ENCODE measurements at regions not wholly inside any gene's neighbourhood (a gene's known extent, or its start where the extent isn't known, plus 50 kb on each side); places are given as distances from the start of the nearest gene placed in this dataset.

DNA sequence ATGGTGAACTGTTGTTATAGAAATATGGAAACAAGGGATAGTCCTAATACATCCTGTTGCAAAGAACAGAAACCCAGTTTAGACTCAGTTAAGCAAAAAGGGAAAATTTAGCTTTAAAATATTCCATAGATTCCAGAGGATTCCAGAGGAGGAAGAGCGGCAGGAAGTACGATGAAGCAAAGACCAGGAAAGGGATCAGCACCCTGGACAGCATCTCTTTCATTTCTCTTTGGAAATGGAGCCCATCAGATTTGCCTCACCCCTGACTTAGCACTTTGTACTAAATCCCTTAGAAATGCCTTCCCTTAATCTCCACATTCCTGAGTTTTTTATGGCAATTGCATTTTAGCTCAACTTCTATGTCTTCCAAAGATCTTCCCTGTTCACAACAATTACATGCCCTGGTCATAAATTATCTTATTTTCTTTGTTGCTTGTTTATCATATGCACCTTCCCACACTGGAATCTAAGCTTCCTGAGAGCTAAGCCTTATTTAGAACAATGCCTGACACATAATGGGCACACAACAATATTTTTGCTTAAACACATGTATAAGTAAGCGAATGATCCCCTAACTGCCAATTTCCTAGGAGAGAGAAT lies 150.0 kb upstream of the RBFOX1 start:
- DNase-seq, result no peak

- no peak for DNase-seq
Measured at GRCh38 chr16:7177875-7178274, 154.8 kb upstream of the RBFOX1 start.

GRCh38 chr16:7171151-7171550 lies 161.5 kb upstream of the RBFOX1 start:
- DNase-seq, result no peak

GRCh38 chr16:7167626-7168025 lies 165.0 kb upstream of the RBFOX1 start:
- no peak for DNase-seq

- DNase-seq, result no peak
Measured at GRCh38 chr16:7161891-7162290, 170.8 kb upstream of the RBFOX1 start.

DNA sequence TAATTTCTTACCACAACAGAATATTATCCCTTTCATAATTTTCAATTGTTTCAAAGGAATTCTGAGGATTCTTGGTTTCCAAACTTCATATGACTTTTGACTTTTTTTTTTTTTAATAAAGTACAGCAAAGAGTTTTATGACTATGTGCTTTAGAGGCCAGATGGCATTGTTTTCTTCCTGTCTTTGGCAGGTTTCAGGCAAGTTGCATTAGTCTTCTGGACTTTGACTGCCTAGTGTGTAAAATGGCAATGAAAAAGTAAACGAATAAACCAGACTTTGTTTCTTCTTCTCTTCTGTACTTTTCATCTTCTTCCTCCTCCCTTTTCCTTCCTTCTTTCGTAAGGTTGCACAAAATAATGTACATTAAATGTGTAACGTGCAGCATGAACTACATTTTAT lies 172.6 kb upstream of the RBFOX1 start:
- DNase-seq, result no peak

- DNase-seq, result no peak
Measured at GRCh38 chr16:7158481-7158880, 174.2 kb upstream of the RBFOX1 start.

- no peak for DNase-seq
Measured at GRCh38 chr16:7150230-7150629, 182.4 kb upstream of the RBFOX1 start.

DNA sequence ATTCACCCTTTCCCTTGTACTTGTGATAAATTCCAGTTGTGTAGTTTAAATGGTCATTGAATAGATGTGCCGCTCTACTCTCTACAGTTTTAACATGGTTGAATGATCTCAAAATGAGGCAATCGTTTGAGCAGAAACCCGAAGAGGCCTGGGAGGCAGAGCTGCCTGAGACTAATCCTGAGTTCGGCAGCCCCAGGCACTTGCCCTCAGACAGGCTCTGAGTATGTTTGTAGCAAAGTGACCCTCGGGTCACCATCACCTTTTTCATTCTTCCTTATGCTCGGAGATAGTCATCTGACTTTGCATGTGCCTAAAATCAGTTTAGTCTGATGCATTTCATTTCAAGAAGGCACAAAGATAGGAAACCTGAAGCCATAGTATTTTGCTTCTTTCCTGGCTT lies 184.0 kb upstream of the RBFOX1 start:
- no peak for DNase-seq

GRCh38 chr16:7140899-7141298 lies 191.7 kb upstream of the RBFOX1 start:
- DNase-seq, result no peak

DNA sequence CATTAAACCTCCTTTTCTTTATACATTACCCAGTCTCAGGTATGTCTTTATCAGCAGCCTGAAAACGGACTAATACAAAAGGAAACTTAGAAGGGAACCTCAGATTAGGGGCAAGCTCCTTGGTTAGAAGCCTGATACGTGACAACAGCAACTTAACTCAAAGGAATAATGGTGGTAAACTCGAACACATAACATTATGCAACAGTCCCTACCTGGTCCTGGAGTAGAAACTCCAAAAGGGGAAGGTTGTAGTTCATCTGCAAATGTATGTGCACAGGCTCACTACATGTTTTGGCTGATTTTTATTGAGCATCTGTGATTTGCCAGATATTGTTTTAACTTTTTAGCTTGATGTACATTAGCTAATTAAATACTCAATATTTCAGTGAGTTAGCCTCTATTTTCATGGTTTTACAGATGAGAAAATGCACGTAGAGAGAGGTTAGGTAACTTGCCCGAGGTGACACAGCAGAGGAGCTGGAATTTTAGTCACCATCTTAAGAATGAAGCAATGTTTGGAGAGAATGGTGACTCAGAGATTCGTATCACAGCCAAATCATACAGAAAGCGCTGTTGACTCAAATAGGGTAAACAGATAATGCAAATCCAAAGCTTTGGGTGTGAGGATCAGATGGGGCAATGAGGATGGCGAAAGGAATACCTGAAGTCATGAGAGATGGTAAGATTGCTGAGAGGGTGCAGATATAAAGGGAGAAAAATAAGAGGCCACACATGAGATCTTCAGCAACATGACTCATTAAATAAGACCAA lies 194.9 kb upstream of the RBFOX1 start:
- DNase-seq, result no peak

DNA sequence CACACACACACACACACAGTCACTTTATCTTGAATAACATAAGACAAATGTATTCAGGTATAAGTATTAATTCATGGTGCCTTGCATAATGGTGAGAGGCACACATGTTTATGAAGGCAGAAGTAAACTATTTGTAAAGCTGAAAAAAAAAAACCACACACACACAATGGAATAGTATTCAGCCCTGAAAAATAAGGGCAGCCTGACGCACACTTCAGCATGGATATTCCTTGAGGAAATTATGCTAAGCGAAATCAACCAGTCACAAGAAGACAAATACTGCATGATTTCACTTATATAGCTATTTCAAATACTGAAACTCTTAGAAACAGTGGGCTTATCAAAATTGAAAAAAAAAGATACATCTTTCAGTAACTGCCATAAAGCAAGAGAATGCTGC lies 200.2 kb upstream of the RBFOX1 start:
- DNase-seq, result no peak

GRCh38 chr16:7124701-7125100 lies 207.9 kb upstream of the RBFOX1 start:
- DNase-seq, result no peak

GRCh38 chr16:7124242-7124641 lies 208.4 kb upstream of the RBFOX1 start:
- DNase-seq, result no peak

GRCh38 chr16:7116734-7117133 lies 215.9 kb upstream of the RBFOX1 start:
- DNase-seq, result no peak

- no peak for DNase-seq
Measured at GRCh38 chr16:7115898-7116297, 216.7 kb upstream of the RBFOX1 start.

DNA sequence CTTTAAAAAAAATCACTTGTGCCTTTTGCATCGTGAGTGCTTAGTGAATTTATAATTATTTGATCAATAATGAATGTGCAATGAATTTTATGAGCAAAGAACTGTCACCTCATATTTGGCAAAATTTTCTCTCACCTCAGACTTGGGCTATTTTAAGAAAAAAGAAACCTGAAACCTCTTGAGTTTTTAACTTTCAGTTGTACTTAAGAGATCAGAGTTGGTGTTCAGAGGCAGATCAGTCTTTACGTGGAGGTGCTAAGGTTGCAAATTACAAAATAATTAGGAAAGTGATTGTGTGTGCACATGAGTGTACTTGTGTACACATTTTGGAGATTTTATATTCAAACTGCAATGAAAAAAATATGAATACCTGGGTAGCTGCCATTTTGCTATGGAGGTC lies 218.7 kb upstream of the RBFOX1 start:
- DNase-seq, result no peak

DNA sequence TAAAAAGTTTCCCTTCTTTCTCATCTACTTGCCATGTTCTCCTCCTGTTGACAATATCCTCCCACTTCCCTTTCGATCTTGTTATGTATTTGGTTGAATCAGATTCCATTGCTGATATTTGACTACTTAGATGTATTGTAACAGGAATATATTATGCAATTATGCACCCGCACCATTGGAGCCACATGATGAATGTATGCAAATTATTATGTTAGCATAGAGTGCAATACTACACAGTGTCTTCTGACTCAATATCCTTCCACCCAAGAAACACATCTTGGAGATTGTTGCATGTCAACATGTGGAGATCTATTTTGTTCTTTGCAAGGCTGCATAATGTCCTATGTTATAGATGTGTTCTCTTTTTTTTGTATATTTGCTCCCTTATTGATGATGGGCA lies 219.2 kb upstream of the RBFOX1 start:
- no peak for DNase-seq

GRCh38 chr16:7111265-7111664 lies 221.4 kb upstream of the RBFOX1 start:
- DNase-seq, result no peak

DNA sequence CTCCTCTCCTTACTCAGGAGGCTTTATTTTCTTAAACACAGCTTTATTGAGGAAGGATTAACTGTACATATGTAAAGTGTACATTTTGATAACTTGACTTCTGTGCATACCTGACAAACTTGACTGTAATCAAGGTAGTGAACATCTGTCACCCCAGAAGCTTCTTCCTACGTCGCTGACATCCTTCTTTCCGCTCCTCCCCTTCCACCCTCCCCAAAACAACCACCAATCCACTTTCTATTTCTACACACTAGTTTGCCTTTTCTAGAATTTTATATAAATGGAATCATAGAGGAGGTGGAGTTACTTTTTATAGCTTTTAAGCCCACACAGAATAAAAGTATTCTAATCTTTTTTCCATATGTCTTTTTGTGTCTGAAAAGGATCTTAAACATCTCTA lies 225.2 kb upstream of the RBFOX1 start:
- no peak for DNase-seq

- no peak for DNase-seq
Measured at GRCh38 chr16:7103056-7103455, 229.6 kb upstream of the RBFOX1 start.

- no peak for DNase-seq
Measured at GRCh38 chr16:7101054-7101453, 231.6 kb upstream of the RBFOX1 start.

DNA sequence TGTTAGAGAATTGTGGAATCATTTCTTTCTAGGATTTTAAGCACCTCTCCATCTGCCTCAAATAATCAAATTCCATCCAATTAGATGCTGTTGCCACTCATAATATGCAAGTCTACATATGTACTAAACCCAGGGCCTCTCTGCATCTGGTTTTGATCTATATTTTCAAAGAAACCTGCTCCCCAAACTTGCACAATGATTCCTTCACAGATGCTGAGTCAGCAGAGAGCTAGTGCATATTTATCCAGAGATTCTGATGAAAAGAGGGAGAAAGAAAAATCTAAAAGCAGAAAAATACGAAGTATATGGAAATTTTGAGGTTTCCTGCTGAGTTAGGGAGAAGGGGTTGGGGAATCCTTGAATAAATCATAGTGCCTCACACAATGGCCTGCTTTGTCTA lies 235.1 kb upstream of the RBFOX1 start:
- no peak for DNase-seq

- no peak for DNase-seq
Measured at GRCh38 chr16:7093511-7093910, 239.1 kb upstream of the RBFOX1 start.

- DNase-seq, result no peak
Measured at GRCh38 chr16:7090628-7091115, 242.0 kb upstream of the RBFOX1 start.
